ENCODE measurements at regions not wholly inside any gene's neighbourhood (a gene's known extent, or its start where the extent isn't known, plus 50 kb on each side); places are given as distances from the start of the nearest gene placed in this dataset.

- TF ChIP-seq POLR2A (IDR thresholded peaks at IDR 0.05; ENCODE audit: low read length) (no peak), GATA1 (IDR thresholded peaks at IDR 0.05; ENCODE audit: low read depth, low read length) (no peak)
Observed at GRCh38 chr11:31921081-31921480, 110.0 kb upstream of the PAX6 start.
